Kidney (tissue), 13 donors: ENCODE measurements at regions not wholly inside any gene's neighbourhood (a gene's known extent, or its start where the extent isn't known, plus 50 kb on each side); places are given as distances from the start of the nearest gene placed in this dataset.

ENCODE experiments used
- DNase-seq, 5 donors: peaks; one replicate each; pipeline ENCODE4 v3.0.0-alpha.2; 2013 to 2020
- FAIRE-seq: peaks from 2 replicates; lab custom pipeline; 2012; peaks lifted over from hg19 to GRCh38; lab: Jason Lieb, UNC
- H3K27ac ChIP-seq, 2 donors: one replicate each; pipeline ENCODE4 v1.7.0; 2013; ENCODE audit warnings: low read depth in 2 of 2, low read length in 2 of 2, inconsistent platforms in 1 of 2
- H3K27me3 ChIP-seq: one replicate; pipeline ENCODE4 v1.7.1; 2013; ENCODE audit warnings: low read length, inconsistent platforms; ENCODE audit not compliant: control insufficient read depth, insufficient read depth
- H3K36me3 ChIP-seq, 3 donors: one replicate each; pipeline versions ENCODE4 v1.7.0 to v1.7.1; 2013; ENCODE audit warnings: low read length in 3 of 3, control low read depth in 1 of 3, inconsistent platforms in 1 of 3; ENCODE audit not compliant: insufficient read depth in 3 of 3, control insufficient read depth in 2 of 3
- H3K4me1 ChIP-seq, 3 donors: one replicate each; pipeline versions ENCODE4 v1.7.0 to v1.7.1; 2013; ENCODE audit warnings: low read length in 3 of 3, inconsistent platforms in 1 of 3, low read depth in 1 of 3; ENCODE audit not compliant: control insufficient read depth in 2 of 3, insufficient read depth in 2 of 3
- H3K4me3 ChIP-seq, 3 donors: one replicate each; pipeline versions ENCODE4 v1.7.0 to v1.8.1; 2013; ENCODE audit warnings: low read length in 3 of 3, control low read depth in 1 of 3, inconsistent platforms in 1 of 3
- H3K9ac ChIP-seq, 3 donors: one replicate each; pipeline versions ENCODE4 v1.7.0 to v1.7.1; 2013; ENCODE audit warnings: low read length in 3 of 3, control low read depth in 1 of 3, inconsistent platforms in 1 of 3
- H3K9me3 ChIP-seq, 3 donors: one replicate each; pipeline versions ENCODE4 v1.7.0 to v1.7.1; 2013; ENCODE audit warnings: low read length in 3 of 3, control low read depth in 1 of 3, inconsistent platforms in 1 of 3; ENCODE audit not compliant: control insufficient read depth in 2 of 3, insufficient read depth in 1 of 3
- intact Hi-C: fragments of 100-400 bp; cut with DNase I; formaldehyde crosslinking; loops from one replicate; pipeline ENCODE4 v1.11.1; 2022
- TF ChIP-seq, protein P1 (sequence below): IDR thresholded peaks from 3 replicates; pipeline ENCODE4 v1.5.1; 2012; ENCODE audit warnings: mild to moderate bottlenecking, moderate library complexity, borderline replicate concordance; ENCODE audit not compliant: insufficient read depth; ENCODE audit errors: extremely low read depth
- donor health status: control.
- donor health status: control.
- donor health status: control.
- donor health status: control.
- donor health status: control.
- donor health status: DM: yes; HTN: yes; CAD: no.
- donor health status: Normal renal cell carcinoma (clear cell type).

DNA sequence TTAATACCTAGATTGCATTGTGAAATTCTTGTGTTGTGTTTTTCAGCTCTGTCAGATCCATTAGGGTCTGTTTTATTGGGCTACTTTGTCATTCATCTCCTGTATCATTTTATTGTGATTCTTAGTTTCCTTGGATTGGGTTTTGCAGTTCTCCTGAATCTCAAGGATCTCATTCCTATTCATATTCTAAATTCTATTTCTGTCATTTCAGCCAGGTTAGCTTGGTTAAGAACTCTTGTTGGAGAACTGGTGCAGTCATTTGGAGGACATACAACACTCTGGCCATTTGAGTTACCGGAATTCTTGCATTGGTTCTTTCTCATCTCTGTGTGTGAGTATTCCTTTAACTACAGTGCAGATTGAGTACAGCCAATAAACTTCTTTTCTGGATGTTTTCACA is 159.6 kb downstream of the FAM78B start:
- Histone ChIP-seq H3K27ac (no peak overlapping the region), H3K4me3 (no peak overlapping the region), H3K36me3 (no peaks in the 10 kb centered on the region), H3K4me1 (no peaks in the 10 kb centered on the region), H3K9me3 (peaks cover 0 to 7% (median 0%) of the 10 kb centered on the region in 3 donors), H3K9ac (no peak overlapping the region), H3K27me3 (no peaks in the 10 kb centered on the region)
- TF ChIP-seq, protein P1, sequence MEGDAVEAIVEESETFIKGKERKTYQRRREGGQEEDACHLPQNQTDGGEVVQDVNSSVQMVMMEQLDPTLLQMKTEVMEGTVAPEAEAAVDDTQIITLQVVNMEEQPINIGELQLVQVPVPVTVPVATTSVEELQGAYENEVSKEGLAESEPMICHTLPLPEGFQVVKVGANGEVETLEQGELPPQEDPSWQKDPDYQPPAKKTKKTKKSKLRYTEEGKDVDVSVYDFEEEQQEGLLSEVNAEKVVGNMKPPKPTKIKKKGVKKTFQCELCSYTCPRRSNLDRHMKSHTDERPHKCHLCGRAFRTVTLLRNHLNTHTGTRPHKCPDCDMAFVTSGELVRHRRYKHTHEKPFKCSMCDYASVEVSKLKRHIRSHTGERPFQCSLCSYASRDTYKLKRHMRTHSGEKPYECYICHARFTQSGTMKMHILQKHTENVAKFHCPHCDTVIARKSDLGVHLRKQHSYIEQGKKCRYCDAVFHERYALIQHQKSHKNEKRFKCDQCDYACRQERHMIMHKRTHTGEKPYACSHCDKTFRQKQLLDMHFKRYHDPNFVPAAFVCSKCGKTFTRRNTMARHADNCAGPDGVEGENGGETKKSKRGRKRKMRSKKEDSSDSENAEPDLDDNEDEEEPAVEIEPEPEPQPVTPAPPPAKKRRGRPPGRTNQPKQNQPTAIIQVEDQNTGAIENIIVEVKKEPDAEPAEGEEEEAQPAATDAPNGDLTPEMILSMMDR, result no peak
- intact Hi-C loops, result no loop called here
- DNase-seq, result no peak
- no peak for FAIRE-seq

DNA sequence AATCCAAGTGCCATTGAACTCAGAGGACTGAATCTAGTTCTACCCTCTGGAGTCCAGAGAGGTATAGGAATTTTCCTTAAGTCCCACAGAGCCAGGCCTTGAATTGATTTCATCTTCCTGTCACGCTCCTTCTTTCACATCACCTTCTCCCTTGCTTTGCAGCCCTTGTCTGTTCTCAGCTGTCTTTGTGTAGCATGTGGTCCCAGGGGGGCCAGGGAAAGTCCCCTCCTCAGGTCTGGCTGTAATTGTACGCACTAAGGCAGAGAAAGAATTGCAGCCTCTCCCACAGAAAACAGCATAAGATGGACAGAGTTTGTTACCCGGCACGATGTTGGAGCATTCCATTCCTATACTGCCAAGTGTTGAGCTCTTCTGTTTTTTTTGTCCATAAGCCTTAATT is 153.6 kb downstream of the FAM78B start:
- no peak overlapping the region for H3K4me3 ChIP-seq
- no peak overlapping the region for H3K9ac ChIP-seq
- TF ChIP-seq, protein P1, result no peak
- no peaks in the 10 kb centered on the region for H3K9me3 ChIP-seq
- H3K27me3 ChIP-seq, result no peaks in the 10 kb centered on the region
- intact Hi-C loops, result no loop called here
- DNase-seq (no peak), FAIRE-seq (no peak)
- H3K36me3 ChIP-seq, result no peaks in the 10 kb centered on the region
- no peak overlapping the region for H3K27ac ChIP-seq
- no peaks in the 10 kb centered on the region for H3K4me1 ChIP-seq

DNA sequence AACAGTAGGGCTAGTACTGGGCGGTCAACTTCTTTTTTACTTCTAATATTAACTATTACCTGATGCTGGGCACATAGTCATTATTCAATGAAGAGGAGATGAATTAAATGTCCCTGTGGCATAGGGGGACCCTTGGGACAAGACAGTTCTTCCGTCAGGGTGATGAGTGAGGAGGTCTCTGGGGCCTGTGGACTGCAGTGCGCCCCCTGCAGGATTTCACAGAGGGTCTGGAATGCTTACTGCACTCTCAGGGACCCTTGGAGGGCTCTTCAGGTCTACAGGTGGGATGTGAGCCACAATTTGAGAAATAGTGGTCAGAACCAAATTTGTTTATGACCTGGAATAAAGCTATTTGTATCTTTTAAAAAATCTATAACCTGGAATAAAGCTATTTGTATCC is 149.4 kb downstream of the FAM78B start:
- DNase-seq (no peak), FAIRE-seq (no peak)
- TF ChIP-seq, protein P1, result no peak
- Histone ChIP-seq H3K36me3 (no peaks in the 10 kb centered on the region), H3K4me3 (no peak overlapping the region), H3K4me1 (no peaks in the 10 kb centered on the region), H3K9me3 (no peaks in the 10 kb centered on the region), H3K9ac (no peak overlapping the region), H3K27me3 (no peaks in the 10 kb centered on the region), H3K27ac (no peak overlapping the region)
- intact Hi-C loops, result no loop called here
